C4-2B (cell line): ENCODE measurements at regions not wholly inside any gene's neighbourhood (a gene's known extent, or its start where the extent isn't known, plus 50 kb on each side); places are given as distances from the start of the nearest gene placed in this dataset.

Experiments
- CTCF ChIP-seq: fragments of 450-650 bp; conservative IDR thresholded peaks from 2 replicates; pipeline ENCODE4 v1.5.1; 2017; ENCODE audit warnings: mild to moderate bottlenecking
- ZFX ChIP-seq: fragments of 450-650 bp; IDR thresholded peaks from 2 replicates; pipeline ENCODE4 v1.6.1; 2017

GRCh38 chr5:56739990-56740389, 75.4 kb upstream of the MAP3K1 start:
- TF ChIP-seq CTCF (no peak), ZFX (no peak)
